Glutamatergic neuron (in vitro differentiated cells): ENCODE measurements at regions not wholly inside any gene's neighbourhood (a gene's known extent, or its start where the extent isn't known, plus 50 kb on each side); places are given as distances from the start of the nearest gene placed in this dataset.

ENCODE experiments used
- DNase-seq: peaks from one replicate; pipeline ENCODE4 v3.0.0; 2022
- H3K27ac Mint-ChIP-seq: one replicate; pipeline ENCODE4 v1.8.0; 2020; ENCODE audit warnings: mild to moderate bottlenecking, mixed read lengths, inconsistent platforms; ENCODE audit not compliant: unreplicated experiment
- H3K27me3 Mint-ChIP-seq: one replicate; pipeline ENCODE4 v1.8.0; 2020; ENCODE audit warnings: mild to moderate bottlenecking, moderate library complexity, mixed read lengths, inconsistent platforms; ENCODE audit not compliant: unreplicated experiment
- H3K36me3 Mint-ChIP-seq: one replicate; pipeline ENCODE4 v1.8.0; 2020; ENCODE audit warnings: mild to moderate bottlenecking, mixed read lengths, inconsistent platforms; ENCODE audit not compliant: unreplicated experiment
- H3K4me1 Mint-ChIP-seq: one replicate; pipeline ENCODE4 v1.8.0; 2020; ENCODE audit warnings: mild to moderate bottlenecking, low read depth, mixed read lengths, inconsistent platforms; ENCODE audit not compliant: unreplicated experiment
- H3K4me3 Mint-ChIP-seq: one replicate; pipeline ENCODE4 v1.8.0; 2020; ENCODE audit warnings: mild to moderate bottlenecking, mixed read lengths, inconsistent platforms; ENCODE audit not compliant: unreplicated experiment
- H3K9me3 Mint-ChIP-seq: one replicate; pipeline ENCODE4 v1.8.0; 2020; ENCODE audit warnings: mild to moderate bottlenecking, moderate library complexity, mixed read lengths, inconsistent platforms; ENCODE audit not compliant: unreplicated experiment
- TF ChIP-seq, protein P1 (sequence below): fragments of 200-600 bp; sonication (generic); IDR thresholded peaks from one replicate; pipeline ENCODE4 v1.5.0; 2021; ENCODE audit not compliant: partially characterized antibody, unreplicated experiment

DNA sequence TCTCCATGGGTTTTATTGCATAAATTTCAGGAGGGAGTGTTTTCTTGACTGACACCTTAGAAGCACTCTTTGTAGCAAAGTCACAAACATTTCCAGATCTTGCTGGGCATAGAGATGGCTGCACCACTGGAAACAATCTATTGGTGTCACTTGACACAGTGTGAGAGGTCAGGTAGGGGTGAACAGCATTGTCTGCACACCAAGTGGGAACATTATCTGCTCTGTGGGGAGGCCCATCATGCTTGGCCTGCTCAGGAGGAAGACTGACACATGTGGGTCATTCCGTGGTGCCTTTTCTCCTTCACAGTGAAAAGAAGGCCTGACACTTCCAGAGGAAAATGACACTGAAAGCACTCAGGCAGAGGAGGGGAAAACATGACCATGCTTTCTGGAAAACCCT lies 149.9 kb upstream of the GALNT15 start:
- TF ChIP-seq, protein P1, sequence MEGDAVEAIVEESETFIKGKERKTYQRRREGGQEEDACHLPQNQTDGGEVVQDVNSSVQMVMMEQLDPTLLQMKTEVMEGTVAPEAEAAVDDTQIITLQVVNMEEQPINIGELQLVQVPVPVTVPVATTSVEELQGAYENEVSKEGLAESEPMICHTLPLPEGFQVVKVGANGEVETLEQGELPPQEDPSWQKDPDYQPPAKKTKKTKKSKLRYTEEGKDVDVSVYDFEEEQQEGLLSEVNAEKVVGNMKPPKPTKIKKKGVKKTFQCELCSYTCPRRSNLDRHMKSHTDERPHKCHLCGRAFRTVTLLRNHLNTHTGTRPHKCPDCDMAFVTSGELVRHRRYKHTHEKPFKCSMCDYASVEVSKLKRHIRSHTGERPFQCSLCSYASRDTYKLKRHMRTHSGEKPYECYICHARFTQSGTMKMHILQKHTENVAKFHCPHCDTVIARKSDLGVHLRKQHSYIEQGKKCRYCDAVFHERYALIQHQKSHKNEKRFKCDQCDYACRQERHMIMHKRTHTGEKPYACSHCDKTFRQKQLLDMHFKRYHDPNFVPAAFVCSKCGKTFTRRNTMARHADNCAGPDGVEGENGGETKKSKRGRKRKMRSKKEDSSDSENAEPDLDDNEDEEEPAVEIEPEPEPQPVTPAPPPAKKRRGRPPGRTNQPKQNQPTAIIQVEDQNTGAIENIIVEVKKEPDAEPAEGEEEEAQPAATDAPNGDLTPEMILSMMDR, result no peak
- DNase-seq, result no peak
- no peaks in the 10 kb centered on the region for H3K9me3 Mint-ChIP-seq
- no peak overlapping the region for H3K27ac Mint-ChIP-seq
- no peak overlapping the region for H3K4me3 Mint-ChIP-seq
- H3K4me1 Mint-ChIP-seq, result no peaks in the 10 kb centered on the region
- peaks cover 8% of the 10 kb centered on the region for H3K36me3 Mint-ChIP-seq
- peaks cover 1% of the 10 kb centered on the region for H3K27me3 Mint-ChIP-seq

DNA sequence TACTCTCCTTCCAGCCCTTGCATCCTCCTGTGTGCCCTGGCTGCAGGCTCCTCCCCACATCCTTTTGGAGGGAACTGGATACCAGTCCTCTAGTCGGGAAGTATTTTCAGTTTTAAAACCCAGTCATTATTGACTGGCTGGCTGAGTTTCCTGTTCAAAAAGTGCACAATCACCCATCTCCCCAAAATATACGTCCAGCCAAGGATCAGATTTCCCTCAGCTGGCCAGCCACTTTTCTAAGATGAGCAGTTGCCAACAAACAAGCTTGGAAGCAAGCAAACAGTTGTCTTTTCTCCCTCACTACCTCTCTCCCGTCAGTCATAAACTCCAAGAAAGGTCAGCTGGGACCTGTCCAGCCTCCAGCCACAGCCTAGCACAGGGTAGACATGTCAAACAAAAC lies 147.7 kb upstream of the GALNT15 start:
- Mint-ChIP-seq H3K4me3 (no peak overlapping the region), H3K27ac (no peak overlapping the region), H3K36me3 (peaks cover 8% of the 10 kb centered on the region), H3K27me3 (peaks cover 1% of the 10 kb centered on the region), H3K4me1 (no peaks in the 10 kb centered on the region), H3K9me3 (no peaks in the 10 kb centered on the region)
- TF ChIP-seq, protein P1, result no peak
- no peak for DNase-seq

DNA sequence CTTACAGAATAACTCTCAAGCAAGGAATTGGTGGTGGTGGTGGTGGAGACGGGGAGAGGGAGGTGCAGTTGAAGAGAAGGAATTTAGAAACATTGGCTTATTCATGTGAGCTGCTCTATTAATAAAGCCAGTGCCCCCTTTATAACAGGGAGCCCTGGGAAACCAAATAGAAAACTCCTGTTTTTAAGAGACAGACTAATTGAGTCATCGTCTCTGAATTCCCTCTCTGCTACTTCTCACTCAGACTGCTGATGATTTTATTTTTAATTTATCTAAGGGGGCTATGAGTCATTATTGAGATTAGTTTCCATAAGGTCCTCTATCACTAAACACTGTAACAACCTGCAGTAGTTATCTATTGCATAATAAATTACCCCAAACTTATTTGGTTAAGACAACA lies 145.9 kb upstream of the GALNT15 start:
- Mint-ChIP-seq H3K4me3 (no peak overlapping the region), H3K27me3 (peaks cover 1% of the 10 kb centered on the region), H3K27ac (no peak overlapping the region), H3K36me3 (no peaks in the 10 kb centered on the region), H3K4me1 (no peaks in the 10 kb centered on the region), H3K9me3 (no peaks in the 10 kb centered on the region)
- DNase-seq, result no peak
- TF ChIP-seq, protein P1, result no peak

DNA sequence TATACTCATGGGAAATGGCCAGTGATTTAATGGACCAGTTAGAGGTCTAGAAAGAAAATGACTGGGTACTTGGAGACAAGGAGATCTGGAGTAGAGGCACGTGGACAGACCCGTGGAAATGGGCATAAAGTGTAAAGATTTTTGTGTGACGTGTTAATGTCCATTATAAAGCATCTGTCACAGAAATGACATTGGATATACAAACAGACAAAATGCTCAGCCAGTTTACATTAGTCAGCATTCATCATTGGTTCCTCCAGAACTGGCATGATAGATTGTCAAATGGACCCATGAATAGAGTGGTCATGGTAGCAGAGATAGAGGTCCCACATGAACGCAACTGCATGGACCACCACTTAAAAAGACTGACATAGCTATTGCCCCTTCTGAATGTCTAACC lies 144.1 kb upstream of the GALNT15 start:
- H3K27ac Mint-ChIP-seq, result no peak overlapping the region
- H3K27me3 Mint-ChIP-seq, result peaks cover 1% of the 10 kb centered on the region
- DNase-seq, result no peak
- no peaks in the 10 kb centered on the region for H3K4me1 Mint-ChIP-seq
- no peaks in the 10 kb centered on the region for H3K36me3 Mint-ChIP-seq
- H3K9me3 Mint-ChIP-seq, result no peaks in the 10 kb centered on the region
- no peak overlapping the region for H3K4me3 Mint-ChIP-seq
- TF ChIP-seq, protein P1, result no peak

DNA sequence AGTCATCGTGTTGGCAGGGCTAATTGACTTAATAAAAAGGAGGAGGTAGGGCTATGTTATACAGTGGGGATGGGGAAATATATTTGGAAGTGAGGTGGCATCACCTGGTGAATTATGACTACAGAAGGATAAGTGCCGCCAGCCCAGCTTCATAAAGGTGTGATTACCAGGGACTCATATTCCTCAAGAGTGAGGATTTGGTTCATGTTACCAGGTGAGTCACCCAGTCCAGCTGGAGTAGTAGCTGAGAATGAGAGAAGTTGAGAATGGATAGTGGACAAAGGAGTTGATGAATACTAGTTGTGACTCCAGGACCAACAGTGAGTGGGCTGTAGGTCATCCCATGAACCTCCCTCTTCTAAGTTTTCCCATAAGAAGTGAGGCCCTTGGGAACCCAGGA lies 143.0 kb upstream of the GALNT15 start:
- no peaks in the 10 kb centered on the region for H3K36me3 Mint-ChIP-seq
- H3K4me3 Mint-ChIP-seq, result no peak overlapping the region
- H3K27me3 Mint-ChIP-seq, result no peaks in the 10 kb centered on the region
- no peaks in the 10 kb centered on the region for H3K9me3 Mint-ChIP-seq
- TF ChIP-seq, protein P1, result no peak
- no peaks in the 10 kb centered on the region for H3K4me1 Mint-ChIP-seq
- no peak for DNase-seq
- H3K27ac Mint-ChIP-seq, result no peak overlapping the region
